GM18507 (cell line): ENCODE measurements at regions not wholly inside any gene's neighbourhood (a gene's known extent, or its start where the extent isn't known, plus 50 kb on each side); places are given as distances from the start of the nearest gene placed in this dataset.
A peak's percentile ranks its signal among the peaks of the same experiment; 100 is the strongest.

ENCODE experiments used
- DNase-seq: peaks from one replicate; pipeline ENCODE4 v3.0.0; 2011; ENCODE audit warnings: low read depth; ENCODE audit not compliant: insufficient read length; ENCODE audit errors: extremely low spot score
- FAIRE-seq: peaks from 2 replicates; lab custom pipeline; 2011; peaks lifted over from hg19 to GRCh38; lab: Jason Lieb, UNC

GRCh38 chr14:36083317-36083716 lies 93.2 kb downstream of the PTCSC3 start:
- no peak for DNase-seq
- no peak for FAIRE-seq

DNA sequence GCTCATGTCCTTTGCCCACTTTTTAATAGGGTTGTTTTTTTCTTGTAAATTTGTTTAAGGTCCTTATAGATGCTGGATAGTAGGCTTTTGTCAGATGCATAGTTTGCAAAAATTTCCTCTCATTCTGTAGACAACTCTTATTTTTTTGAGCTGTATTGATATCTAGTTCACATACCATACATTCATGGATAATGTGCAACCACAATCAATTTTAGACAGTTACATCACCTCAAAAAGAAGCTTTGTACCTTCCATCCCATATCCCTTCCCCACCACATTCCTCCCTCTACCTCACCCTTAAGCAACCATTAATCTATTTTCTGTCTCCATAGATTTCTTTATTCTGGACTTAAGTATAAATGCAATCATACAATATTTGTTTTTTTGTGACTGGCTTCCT lies 98.4 kb downstream of the PTCSC3 start:
- DNase-seq (no peak), FAIRE-seq (no peak)

DNA sequence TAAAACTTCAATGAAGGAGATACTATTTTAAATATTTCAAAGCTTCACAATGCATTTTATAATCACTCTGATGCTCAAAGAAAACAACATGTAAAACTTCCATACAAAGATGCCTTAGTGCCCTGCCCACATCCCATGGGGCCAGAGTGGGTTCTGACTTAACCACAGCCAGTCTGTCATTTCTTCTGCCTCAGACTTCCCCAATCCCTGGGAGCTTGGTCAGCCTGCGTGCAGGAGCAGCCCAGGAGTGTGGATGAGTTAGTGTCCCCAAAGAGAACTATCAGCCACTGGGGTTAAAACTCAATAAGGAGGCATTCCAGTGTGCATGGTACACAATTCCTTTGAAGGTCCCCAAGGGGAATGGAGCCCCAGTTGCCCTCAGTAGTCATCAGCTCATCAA lies 100.3 kb downstream of the PTCSC3 start:
- FAIRE-seq: no peak

DNA sequence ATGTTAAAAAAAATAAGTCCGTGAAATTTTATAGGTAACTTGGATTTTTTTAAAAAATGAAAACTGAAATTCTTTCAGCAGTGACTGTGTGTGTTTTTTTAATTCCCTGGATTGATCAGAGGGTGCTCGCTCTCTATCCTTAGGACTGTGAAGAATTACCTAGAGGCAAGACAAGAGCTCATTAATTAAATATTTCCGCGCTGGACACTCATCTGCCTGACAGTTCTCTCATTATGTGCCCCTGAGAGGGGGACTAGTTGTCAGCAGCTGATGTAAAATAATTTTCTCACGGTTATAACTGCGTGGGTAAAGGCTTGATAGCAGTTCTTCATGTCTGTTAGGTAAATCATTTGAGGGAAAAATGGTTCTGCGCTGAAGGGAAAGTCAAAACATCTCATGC lies 101.3 kb downstream of the PTCSC3 start:
- no peak for DNase-seq
- FAIRE-seq: no peak

More for the DNA sequence above, 100.3 kb downstream of the PTCSC3 start:
- no peak for DNase-seq

DNA sequence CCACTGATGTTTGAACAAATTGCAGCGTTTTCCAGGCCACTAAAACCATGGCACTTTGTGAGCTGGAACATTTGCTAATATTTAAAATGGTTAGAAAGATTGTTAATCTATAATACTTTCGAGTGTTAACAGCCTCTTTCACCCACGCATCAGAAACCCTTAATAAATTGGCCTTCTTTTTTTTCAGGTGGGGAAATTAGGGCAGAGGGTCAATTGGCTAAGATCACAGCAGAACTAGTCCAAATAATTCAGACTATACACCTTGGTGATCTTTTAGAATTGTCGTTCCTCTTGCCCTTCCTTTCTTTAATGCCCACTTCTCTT lies 105.8 kb downstream of the PTCSC3 start:
- FAIRE-seq (no peak), DNase-seq (no peak)

GRCh38 chr14:36070031-36070719 lies 106.3 kb downstream of the PTCSC3 start:
- peak; percentile 89 for FAIRE-seq

GRCh38 chr14:36069535-36069900 lies 107.0 kb downstream of the PTCSC3 start:
- DNase-seq: no peak
- peak; percentile 88 for FAIRE-seq

More at GRCh38 chr14:36070031-36070719, 106.3 kb downstream of the PTCSC3 start:
- DNase-seq: peak; percentile 32

DNA sequence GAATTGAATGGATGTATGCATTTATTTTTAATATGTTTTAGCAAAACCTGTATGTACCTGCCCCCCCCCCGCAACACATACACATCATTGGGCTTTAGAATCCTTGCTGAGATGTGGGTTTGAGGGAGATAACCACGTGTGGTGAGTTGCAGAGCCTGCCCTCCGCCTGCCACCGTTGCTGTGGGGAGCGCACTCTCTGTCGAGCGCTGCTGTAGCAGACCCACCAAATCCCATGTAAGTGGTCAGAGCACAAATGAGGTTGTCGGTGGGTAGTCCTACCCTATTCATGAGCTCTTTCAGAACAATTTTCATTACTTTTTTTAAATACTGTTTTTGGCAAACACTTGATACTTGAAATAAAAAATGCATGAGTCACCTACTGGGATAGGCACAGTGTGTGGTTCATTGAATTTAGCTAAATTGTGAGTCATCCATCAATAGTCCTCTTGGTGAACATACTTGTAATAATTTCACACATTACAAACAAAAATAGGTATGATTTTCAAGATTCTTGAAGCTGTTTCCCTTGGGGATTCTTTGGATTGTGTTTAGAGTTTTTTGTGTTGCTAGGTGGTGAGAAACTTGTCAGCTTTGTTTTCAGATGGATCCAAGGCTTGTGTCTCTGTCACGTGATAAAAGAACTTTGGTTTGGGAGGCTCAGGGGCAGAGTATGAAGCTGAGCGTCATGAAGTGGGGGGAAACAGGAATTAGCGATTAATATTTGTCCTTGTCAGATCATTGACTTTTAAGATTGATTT lies 107.6 kb downstream of the PTCSC3 start:
- FAIRE-seq (peak; percentile 15), DNase-seq (no peak)

- no peak for DNase-seq
- peak; percentile 35 for FAIRE-seq
Measured at GRCh38 chr14:36067428-36068187, 108.9 kb downstream of the PTCSC3 start.

GRCh38 chr14:36066636-36067035 lies 109.9 kb downstream of the PTCSC3 start:
- FAIRE-seq: no peak
- no peak for DNase-seq

- DNase-seq: no peak
- FAIRE-seq: no peak
Measured at GRCh38 chr14:36065831-36066230, 110.7 kb downstream of the PTCSC3 start.

DNA sequence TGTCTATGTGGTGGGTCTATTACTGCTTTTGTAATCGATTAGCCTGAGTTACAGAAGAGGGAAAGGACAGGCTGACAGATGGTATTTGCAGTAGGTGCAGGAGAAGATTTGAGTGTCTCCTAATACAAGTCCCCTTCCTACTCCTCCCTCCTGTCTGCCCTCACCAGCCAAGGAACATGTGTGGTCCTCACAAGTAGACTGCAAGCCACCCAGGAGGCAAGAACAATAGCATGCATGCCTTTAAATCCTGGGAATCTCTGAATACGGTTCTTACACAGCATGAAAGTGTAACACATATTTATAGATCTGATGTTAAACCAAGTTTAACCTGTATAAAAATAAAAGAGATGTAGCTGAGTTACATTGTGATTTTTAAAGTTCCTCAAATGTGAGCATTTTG lies 117.0 kb downstream of the PTCSC3 start:
- DNase-seq (no peak), FAIRE-seq (no peak)

- DNase-seq (no peak), FAIRE-seq (no peak)
Measured at GRCh38 chr14:36057452-36058116, 118.9 kb downstream of the PTCSC3 start.

DNA sequence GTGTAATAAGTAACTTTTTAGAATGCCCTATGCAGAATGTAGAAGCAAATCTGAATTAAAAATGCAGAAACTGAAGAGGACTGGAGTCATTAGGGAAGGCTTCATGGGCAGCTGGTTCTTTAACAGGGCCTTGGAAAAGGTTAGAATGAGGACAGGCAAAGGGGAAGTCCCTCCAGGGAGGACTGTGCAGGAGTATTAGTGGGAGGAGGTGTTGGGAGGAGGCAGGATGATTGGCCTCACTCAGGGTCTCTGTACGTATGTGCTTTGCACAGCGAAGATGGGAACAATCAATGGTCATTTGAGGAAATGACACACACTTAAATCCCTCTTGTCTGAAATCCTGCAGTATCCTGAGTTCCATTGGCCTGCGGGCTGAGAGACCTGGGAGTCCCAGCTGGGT lies 119.7 kb downstream of the PTCSC3 start:
- no peak for FAIRE-seq
- DNase-seq: no peak

DNA sequence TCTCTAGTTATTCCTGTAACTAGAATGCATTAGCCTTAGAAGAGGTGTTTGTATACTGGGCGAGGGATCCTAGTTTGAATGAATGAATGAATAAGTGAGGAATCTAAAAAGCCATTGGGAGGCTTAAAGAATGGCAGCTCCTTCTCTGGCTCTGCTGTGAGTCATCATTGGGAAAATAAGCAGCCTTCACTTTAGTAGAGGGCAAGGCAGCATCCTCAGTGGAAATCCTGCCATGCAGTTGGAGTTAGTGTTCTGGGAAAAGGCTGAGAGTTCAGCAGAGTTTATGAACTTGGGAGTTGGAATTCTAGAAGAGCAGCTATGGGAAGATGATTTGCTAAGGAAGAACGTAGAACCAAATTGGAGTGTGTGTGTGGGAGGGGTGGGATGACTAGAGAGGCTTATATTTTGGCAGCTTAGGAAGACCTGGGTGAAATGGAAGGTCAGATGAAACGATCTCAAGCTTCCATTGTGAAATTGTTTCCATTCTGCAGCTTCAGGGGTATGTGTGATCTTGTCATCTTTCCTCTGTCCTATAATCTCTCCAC lies 120.8 kb downstream of the PTCSC3 start:
- DNase-seq (no peak), FAIRE-seq (no peak)

GRCh38 chr14:36055052-36055378 lies 121.5 kb downstream of the PTCSC3 start:
- FAIRE-seq (no peak), DNase-seq (no peak)

DNA sequence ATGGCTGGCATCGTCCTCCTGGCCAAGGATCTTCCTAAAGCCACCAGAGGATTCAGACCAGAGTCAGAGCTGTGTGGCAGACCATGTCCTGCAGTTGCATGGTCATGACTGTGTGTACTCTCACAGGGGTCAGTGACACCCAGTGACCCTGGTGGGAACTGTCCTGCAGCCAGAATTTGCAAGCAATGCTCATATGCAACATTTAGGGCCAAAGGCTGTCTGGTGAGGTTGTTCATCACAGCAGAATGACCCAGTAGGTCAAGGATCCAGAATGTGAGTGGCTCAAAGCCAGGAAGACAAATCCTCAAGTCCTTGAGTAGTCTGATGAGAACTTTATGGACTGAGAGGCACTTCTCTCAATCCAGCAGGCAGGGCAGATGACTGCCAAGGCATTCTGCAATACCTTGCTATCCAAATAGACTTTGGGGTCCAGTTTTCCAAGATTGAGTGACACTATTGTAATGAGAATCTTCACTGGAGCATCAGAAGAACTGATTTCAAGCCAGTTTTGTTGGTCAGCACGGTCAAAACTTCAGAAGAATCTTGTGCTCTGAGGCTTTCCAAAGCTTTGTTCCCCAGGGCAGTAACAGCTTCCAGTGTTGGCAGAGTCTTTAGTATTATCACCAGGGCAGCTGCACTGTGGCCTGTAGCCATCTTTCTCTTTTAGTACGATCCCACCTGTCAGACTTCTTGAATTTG lies 122.0 kb downstream of the PTCSC3 start:
- DNase-seq (no peak), FAIRE-seq (no peak)

GRCh38 chr14:36052681-36053080 lies 123.8 kb downstream of the PTCSC3 start:
- no peak for FAIRE-seq
- no peak for DNase-seq

GRCh38 chr14:36052063-36052462 lies 124.5 kb downstream of the PTCSC3 start:
- no peak for DNase-seq
- no peak for FAIRE-seq
